Bronchial epithelial cell (primary cell): ENCODE measurements at regions not wholly inside any gene's neighbourhood (a gene's known extent, or its start where the extent isn't known, plus 50 kb on each side); places are given as distances from the start of the nearest gene placed in this dataset.

Source experiments
- DNase-seq: peaks from one replicate; pipeline ENCODE4 v3.0.0-alpha.2; 2010; ENCODE audit warnings: low read depth
- FAIRE-seq: peaks from 2 replicates; lab custom pipeline; 2011; peaks lifted over from hg19 to GRCh38; lab: Jason Lieb, UNC
- H3K27me3 ChIP-seq: 2 replicates; pipeline ENCODE4 v1.5.1; 2011; ENCODE audit warnings: low read length; ENCODE audit not compliant: control insufficient read depth, insufficient read depth
- H3K36me3 ChIP-seq: 2 replicates; pipeline ENCODE4 v1.5.1; 2011; ENCODE audit warnings: low read length; ENCODE audit not compliant: control insufficient read depth, insufficient read depth
- H3K4me3 ChIP-seq: 2 replicates; pipeline ENCODE4 v1.5.1; 2011; ENCODE audit warnings: mild to moderate bottlenecking, low read depth, low read length, control low read depth
- CTCF ChIP-seq: IDR thresholded peaks from 2 replicates; pipeline ENCODE4 v1.5.1; 2011; ENCODE audit warnings: mild to moderate bottlenecking, moderate library complexity, low read length, control low read depth, inconsistent platforms; ENCODE audit not compliant: insufficient read depth, severe bottlenecking

GRCh38 chr4:123133397-123134050 is 211.1 kb upstream of the NUDT6 start:
- Histone ChIP-seq H3K4me3 (no peak overlapping the region), H3K36me3 (no peaks in the 10 kb centered on the region), H3K27me3 (no peaks in the 10 kb centered on the region)
- no peak for FAIRE-seq
- TF ChIP-seq CTCF = no peak
- DNase-seq = no peak

- Histone ChIP-seq H3K4me3 (no peak overlapping the region), H3K27me3 (no peaks in the 10 kb centered on the region), H3K36me3 (no peaks in the 10 kb centered on the region)
- no peak for DNase-seq
- TF ChIP-seq CTCF = no peak
- no peak for FAIRE-seq
Measured at GRCh38 chr4:123144616-123145015, 222.2 kb upstream of the NUDT6 start.

GRCh38 chr4:123158576-123158975 is 236.2 kb upstream of the NUDT6 start:
- peak; percentile 47 for DNase-seq
- H3K36me3 ChIP-seq = no peaks in the 10 kb centered on the region
- TF ChIP-seq CTCF = no peak
- no peak for FAIRE-seq
- H3K4me3 ChIP-seq = no peak overlapping the region
- no peaks in the 10 kb centered on the region for H3K27me3 ChIP-seq

- DNase-seq (no peak), FAIRE-seq (no peak)
- Histone ChIP-seq H3K36me3 (no peaks in the 10 kb centered on the region), H3K4me3 (no peak overlapping the region), H3K27me3 (no peaks in the 10 kb centered on the region)
- TF ChIP-seq CTCF = no peak
Measured at GRCh38 chr4:123159479-123159878, 237.1 kb upstream of the NUDT6 start.

- FAIRE-seq = no peak
- TF ChIP-seq CTCF = no peak
- Histone ChIP-seq H3K36me3 (no peaks in the 10 kb centered on the region), H3K4me3 (no peak overlapping the region), H3K27me3 (no peaks in the 10 kb centered on the region)
- no peak for DNase-seq
Measured at GRCh38 chr4:123162859-123163258, 233.7 kb upstream of the SPRY1 start.

GRCh38 chr4:123163501-123163900 is 233.1 kb upstream of the SPRY1 start:
- Histone ChIP-seq H3K4me3 (no peak overlapping the region), H3K36me3 (no peaks in the 10 kb centered on the region), H3K27me3 (no peaks in the 10 kb centered on the region)
- TF ChIP-seq CTCF = no peak
- FAIRE-seq = no peak
- DNase-seq = peak; percentile 30
